ENCODE measurements at regions not wholly inside any gene's neighbourhood (a gene's known extent, or its start where the extent isn't known, plus 50 kb on each side); places are given as distances from the start of the nearest gene placed in this dataset.

DNA sequence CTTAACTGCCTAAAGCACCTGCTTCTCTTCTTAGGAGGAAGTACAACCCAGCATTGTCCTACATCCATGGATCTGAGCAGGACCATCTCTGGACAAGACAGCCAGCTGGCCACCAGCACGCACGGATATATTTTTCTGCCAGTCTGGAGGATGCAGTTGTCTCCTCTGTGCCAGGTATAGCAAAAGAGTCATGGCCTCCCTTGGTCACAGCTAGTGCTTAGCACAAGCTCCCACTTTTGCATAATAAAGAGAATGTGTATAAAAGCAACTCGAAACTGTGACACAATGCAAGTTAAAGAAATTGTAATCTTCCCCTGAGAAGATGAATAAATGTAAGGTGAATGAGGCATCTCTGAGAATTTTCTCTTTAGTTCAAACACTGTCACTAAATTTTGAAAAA is 267.8 kb upstream of the MANEA start:
- TF ChIP-seq EZH2 (IDR thresholded peaks at IDR 0.05), result no peak
- TF ChIP-seq, protein P1, sequence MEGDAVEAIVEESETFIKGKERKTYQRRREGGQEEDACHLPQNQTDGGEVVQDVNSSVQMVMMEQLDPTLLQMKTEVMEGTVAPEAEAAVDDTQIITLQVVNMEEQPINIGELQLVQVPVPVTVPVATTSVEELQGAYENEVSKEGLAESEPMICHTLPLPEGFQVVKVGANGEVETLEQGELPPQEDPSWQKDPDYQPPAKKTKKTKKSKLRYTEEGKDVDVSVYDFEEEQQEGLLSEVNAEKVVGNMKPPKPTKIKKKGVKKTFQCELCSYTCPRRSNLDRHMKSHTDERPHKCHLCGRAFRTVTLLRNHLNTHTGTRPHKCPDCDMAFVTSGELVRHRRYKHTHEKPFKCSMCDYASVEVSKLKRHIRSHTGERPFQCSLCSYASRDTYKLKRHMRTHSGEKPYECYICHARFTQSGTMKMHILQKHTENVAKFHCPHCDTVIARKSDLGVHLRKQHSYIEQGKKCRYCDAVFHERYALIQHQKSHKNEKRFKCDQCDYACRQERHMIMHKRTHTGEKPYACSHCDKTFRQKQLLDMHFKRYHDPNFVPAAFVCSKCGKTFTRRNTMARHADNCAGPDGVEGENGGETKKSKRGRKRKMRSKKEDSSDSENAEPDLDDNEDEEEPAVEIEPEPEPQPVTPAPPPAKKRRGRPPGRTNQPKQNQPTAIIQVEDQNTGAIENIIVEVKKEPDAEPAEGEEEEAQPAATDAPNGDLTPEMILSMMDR (IDR thresholded peaks at IDR 0.05), result no peak
- TF ChIP-seq EZH2phosphoT487 (IDR thresholded peaks at IDR 0.05), result no peak

Measured in neural progenitor cell (in vitro differentiated cells).